GM19035 (cell line): ENCODE measurements at regions not wholly inside any gene's neighbourhood (a gene's known extent, or its start where the extent isn't known, plus 50 kb on each side); places are given as distances from the start of the nearest gene placed in this dataset.

Experiments
- ATAC-seq: cut with Tn5 transposase; IDR thresholded peaks from one replicate; pipeline ENCODE4 v1.9.1; 2021; ENCODE audit not compliant: unreplicated experiment

- no peak for ATAC-seq
These were observed 920.9 kb downstream of the EFNA5 start for GRCh38 chr5:106749826-106750225.

DNA sequence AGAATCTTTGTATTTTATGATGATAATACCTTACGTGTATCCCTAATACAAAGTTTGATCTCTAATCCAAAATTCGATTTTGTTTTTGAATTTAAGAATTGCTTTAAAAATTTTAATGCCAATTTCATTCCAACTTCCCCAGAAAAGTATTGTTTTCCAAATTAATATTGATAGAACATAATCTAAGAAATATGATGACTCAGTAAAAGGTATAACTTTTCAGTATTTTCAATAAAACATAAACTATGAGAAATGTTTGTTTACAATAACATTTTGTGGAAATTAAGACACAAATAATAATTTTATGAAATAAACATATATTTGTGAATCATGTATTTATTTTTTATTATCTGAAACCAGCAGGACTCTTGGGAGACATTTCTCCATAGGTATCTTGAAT is 931.6 kb downstream of the EFNA5 start:
- no peak for ATAC-seq

GRCh38 chr5:106737111-106737510 is 933.6 kb downstream of the EFNA5 start:
- no peak for ATAC-seq

DNA sequence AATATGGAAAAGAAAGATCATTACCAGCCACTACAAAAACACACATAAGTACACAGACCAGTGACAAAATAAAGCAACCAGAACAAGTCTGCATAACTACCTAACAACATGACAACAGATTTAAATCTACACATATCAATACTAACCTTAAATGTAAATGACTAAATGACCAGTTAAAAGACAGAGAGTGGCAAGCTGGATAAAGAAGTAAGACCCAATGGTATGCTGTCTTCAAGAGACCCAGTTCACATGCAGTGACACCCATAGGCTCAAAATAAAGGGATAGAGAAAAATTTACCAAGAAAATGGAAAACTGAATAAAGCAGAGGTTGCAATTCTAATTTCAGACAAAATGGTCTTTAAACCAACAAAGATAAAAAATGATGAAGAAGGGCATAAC is 938.1 kb downstream of the EFNA5 start:
- ATAC-seq: no peak

- ATAC-seq: no peak
These were observed 939.8 kb downstream of the EFNA5 start for GRCh38 chr5:106730912-106731311.

- no peak for ATAC-seq
These were observed 940.2 kb downstream of the EFNA5 start for GRCh38 chr5:106730506-106730905.

- ATAC-seq: no peak
These were observed 942.5 kb downstream of the EFNA5 start for GRCh38 chr5:106728208-106728607.

DNA sequence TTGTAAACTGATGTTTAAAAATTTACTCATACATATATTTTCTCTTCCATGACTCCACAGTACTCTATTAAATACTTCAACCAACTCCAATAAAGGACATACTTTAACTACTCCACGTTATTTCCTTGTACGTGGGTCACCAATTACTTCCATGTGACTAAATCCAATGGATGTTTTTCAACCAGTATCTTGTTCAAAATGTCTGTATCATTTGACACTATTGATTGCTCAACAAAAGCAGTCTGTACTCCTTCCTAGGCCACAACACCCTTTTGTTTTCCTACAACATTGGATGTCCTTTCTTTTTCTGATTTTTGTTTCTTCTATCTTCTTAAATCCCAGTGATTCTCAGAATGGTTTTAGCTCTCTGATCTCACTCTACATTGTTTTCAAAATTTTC is 943.7 kb downstream of the EFNA5 start:
- no peak for ATAC-seq

DNA sequence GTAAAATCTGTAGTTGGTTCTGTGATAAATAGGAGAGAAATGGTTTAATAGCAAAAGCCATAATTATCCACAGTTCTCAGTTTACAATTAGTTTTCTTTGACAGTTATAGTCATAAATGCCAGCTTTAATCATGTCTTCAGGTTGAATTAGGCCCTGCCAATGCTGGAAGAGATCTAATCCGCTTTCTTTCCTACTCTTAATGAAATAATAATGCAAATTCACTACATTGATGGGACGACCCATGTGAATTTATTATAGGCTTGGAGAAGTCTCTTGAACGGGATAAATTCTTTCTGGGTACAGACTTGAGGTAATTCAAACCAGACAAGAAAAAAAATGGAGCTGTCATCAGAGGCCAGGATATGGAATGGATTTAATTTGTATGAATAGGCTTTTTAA is 950.4 kb downstream of the EFNA5 start:
- no peak for ATAC-seq

GRCh38 chr5:106699796-106700195 is 970.9 kb downstream of the EFNA5 start:
- no peak for ATAC-seq

DNA sequence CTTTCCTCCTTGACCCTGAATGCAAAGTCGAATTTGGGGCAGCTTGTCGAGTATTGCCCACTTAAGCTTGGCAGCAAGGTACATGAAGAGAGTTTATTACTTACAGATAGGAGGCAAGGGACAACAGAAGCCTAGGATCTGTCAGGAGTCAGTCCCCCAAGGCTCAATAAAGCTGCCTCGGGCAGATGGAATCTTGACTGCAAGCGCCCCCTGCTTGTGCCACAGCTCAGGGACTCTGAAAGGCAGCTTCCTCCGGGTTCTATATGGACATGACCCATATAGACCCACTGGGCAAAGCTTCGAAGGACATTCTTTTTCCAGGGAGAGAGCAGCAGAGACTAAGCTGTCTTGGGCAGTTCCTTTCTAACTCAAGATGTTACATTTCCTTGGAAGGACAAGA is 971.5 kb downstream of the EFNA5 start:
- ATAC-seq: no peak

GRCh38 chr5:106698169-106698568 is 972.6 kb downstream of the EFNA5 start:
- ATAC-seq: no peak

- ATAC-seq: no peak
These were observed 979.0 kb downstream of the EFNA5 start for GRCh38 chr5:106691701-106692100.

DNA sequence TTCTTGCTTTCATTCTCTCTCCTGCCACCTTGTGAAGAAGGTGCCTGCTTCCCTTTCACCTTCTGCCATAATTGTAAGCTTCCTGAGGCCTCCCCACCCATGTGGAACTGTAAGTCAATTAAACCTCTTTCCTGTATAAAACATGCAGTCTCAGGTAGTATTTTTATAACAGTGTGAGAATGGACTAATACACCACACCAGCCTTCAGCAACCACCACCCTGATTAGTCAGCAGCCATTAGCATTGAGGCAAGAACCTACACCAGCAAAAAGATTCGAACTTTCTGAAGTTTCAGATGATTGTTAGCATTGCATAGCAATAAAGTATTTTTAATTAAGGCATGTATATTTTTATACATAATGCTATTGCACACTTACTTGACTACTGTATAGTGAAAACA is 980.2 kb downstream of the EFNA5 start:
- no peak for ATAC-seq

DNA sequence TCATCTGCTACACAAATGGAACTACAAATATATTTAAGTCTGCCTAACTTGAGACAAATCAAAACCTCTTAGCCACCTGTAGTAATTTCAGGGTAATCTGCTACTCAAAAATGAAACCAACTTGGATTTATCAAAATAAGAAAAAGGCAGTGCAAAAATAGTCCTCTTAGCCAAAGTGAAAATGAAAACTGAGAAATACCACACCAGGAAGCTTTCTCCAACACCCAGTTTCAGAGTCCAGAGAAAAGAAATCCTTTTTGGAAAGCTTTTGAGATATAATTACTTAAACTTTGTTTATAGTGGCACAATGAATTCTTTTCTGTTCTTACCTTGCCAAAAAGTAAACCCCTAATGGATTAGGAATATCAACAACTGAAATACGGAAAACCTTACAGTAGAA is 990.4 kb downstream of the EFNA5 start:
- peak; percentile 89 for ATAC-seq

DNA sequence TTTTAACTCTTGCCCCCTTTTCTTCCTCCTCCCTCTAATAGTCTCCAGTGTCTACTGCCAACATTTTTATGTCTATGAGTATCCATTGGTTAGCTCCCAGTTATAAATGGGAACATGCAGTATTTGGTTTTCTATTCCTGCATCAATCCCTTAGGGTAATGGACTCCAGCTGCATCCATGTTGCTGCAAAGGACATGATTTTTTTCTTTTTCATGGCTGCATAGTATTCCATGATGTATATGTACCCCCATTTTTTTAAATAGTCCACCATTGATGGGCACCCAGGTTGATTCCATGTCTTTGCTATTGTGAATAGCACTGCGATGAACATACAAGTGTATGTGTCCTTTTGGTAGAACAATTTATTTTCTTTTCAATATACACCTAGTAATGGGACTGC is 993.7 kb downstream of the EFNA5 start:
- no peak for ATAC-seq

DNA sequence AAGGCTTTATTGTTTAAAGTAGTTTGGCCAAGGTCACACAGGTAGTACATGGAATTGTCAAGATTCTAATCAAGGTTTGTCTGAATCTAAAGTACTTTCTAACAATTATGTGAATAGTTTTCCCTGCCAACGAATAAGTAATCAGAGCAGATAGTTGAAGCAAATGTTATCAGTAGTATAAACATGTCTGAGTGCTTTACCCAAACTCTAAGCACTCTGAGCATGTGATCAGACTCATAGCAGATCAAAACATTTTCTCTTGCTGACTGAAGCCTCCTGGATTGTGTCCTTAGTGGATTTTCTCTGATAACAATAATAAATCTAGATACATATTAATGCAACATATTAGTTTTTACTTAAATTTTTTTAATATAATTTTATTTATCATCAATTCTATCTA is 995.0 kb downstream of the EFNA5 start:
- ATAC-seq: no peak

GRCh38 chr5:106673941-106674340 is 996.8 kb downstream of the EFNA5 start:
- ATAC-seq: no peak

GRCh38 chr5:106661866-106662265 is 1008.9 kb downstream of the EFNA5 start:
- no peak for ATAC-seq

GRCh38 chr5:106660681-106661080 is 1010.1 kb downstream of the EFNA5 start:
- no peak for ATAC-seq

- ATAC-seq: no peak
These were observed 1012.6 kb downstream of the EFNA5 start for GRCh38 chr5:106658150-106658549.

- no peak for ATAC-seq
These were observed 1013.9 kb downstream of the EFNA5 start for GRCh38 chr5:106656821-106657220.

DNA sequence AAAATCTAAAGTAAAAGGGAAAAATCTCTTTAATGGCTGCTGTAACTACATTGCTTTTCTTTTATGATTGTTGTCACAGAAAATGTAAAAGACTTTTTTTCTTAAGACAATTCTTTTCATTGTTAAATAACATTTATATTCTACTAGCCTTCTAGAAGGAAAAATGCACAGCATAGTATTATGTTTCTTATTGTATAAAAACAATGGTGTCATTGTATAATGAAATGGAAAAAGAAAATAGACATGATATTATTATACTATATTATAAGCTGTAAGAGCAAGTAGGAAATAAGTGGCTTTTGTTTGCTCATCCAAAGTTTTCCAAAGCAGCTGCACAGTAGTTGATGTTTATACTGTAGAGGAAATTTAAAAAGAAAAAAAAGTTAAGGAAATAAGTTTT is 1021.7 kb downstream of the EFNA5 start:
- ATAC-seq: no peak

- ATAC-seq: no peak
These were observed 1022.3 kb downstream of the EFNA5 start for GRCh38 chr5:106648401-106648800.
